AG04450 (cell line): ENCODE measurements at regions not wholly inside any gene's neighbourhood (a gene's known extent, or its start where the extent isn't known, plus 50 kb on each side); places are given as distances from the start of the nearest gene placed in this dataset.

Experiments
- CTCF ChIA-PET: fragments of 300-600, 350-600 bp; formaldehyde crosslinking; extraction: SDS; loops from one replicate; lab custom pipeline; 2022; ENCODE audit warnings: antibody characterized with exemption, inconsistent platforms; lab: Charles Lee
- POLR2A ChIA-PET: fragments of 350-600 bp; formaldehyde crosslinking; extraction: SDS; loops from one replicate; lab custom pipeline; 2021; ENCODE audit warnings: antibody characterized with exemption, inconsistent platforms; lab: Yijun Ruan, JAX
- DNase-seq: peaks from one replicate; pipeline ENCODE4 v3.0.0-alpha.2; 2011; ENCODE audit warnings: low read depth, low spot score
- H3K27ac ChIP-seq: one replicate; pipeline ENCODE4 v1.5.1; 2012; ENCODE audit warnings: low read depth, low read length, control low read depth
- H3K27me3 ChIP-seq: one replicate; pipeline ENCODE4 v1.6.0; 2012; ENCODE audit warnings: low read length; ENCODE audit not compliant: control insufficient read depth, insufficient read depth
- H3K4me3 ChIP-seq: 2 replicates; pipeline ENCODE4 v1.5.1; 2011; ENCODE audit warnings: mild to moderate bottlenecking, low read depth, low read length, control low read depth
- H3K9me3 ChIP-seq: 2 replicates; pipeline ENCODE4 v1.5.1; 2012; ENCODE audit warnings: low read length; ENCODE audit not compliant: control insufficient read depth, insufficient read depth
- CTCF ChIP-seq: IDR thresholded peaks from 2 replicates; pipeline ENCODE4 v1.5.1; 2011; ENCODE audit warnings: low read depth, low read length, control low read depth, inconsistent platforms

- H3K27ac ChIP-seq, result no peak overlapping the region
- POLR2A ChIA-PET, result no interaction called here
- peaks cover 27% of the 10 kb centered on the region for H3K9me3 ChIP-seq
- no peak overlapping the region for H3K4me3 ChIP-seq
- TF ChIP-seq CTCF, result no peak
- DNase-seq, result no peak
- no peaks in the 10 kb centered on the region for H3K27me3 ChIP-seq
- CTCF ChIA-PET, result no interaction called here
Measured at GRCh38 chr7:69349291-69349690, 249.0 kb upstream of the AUTS2 start.

GRCh38 chr7:69358163-69358821 lies 240.0 kb upstream of the AUTS2 start:
- H3K27me3 ChIP-seq, result no peaks in the 10 kb centered on the region
- no peak for TF ChIP-seq CTCF
- CTCF ChIA-PET, result no interaction called here
- H3K27ac ChIP-seq, result no peak overlapping the region
- H3K4me3 ChIP-seq, result no peak overlapping the region
- H3K9me3 ChIP-seq, result peaks cover 43% of the 10 kb centered on the region
- no peak for DNase-seq
- POLR2A ChIA-PET, result no interaction called here

GRCh38 chr7:69359003-69359700 lies 239.1 kb upstream of the AUTS2 start:
- Histone ChIP-seq H3K27me3 (no peaks in the 10 kb centered on the region), H3K9me3 (peaks cover 38% of the 10 kb centered on the region), H3K27ac (no peak overlapping the region), H3K4me3 (no peak overlapping the region)
- TF ChIP-seq CTCF, result no peak
- no peak for DNase-seq
- POLR2A ChIA-PET, result no interaction called here
- CTCF ChIA-PET, result no interaction called here

GRCh38 chr7:69360913-69361312 lies 237.4 kb upstream of the AUTS2 start:
- ChIA-PET POLR2A (no interaction called here), CTCF (no interaction called here)
- Histone ChIP-seq H3K27ac (no peak overlapping the region), H3K9me3 (peaks cover 27% of the 10 kb centered on the region), H3K27me3 (no peaks in the 10 kb centered on the region), H3K4me3 (no peak overlapping the region)
- no peak for DNase-seq
- no peak for TF ChIP-seq CTCF

- CTCF ChIA-PET, result no interaction called here
- POLR2A ChIA-PET, result no interaction called here
- DNase-seq, result no peak
- no peak overlapping the region for H3K4me3 ChIP-seq
- H3K9me3 ChIP-seq, result peaks cover 28% of the 10 kb centered on the region
- TF ChIP-seq CTCF, result no peak
- no peaks in the 10 kb centered on the region for H3K27me3 ChIP-seq
- no peak overlapping the region for H3K27ac ChIP-seq
Measured at GRCh38 chr7:69363136-69363535, 235.1 kb upstream of the AUTS2 start.
